ENCODE measurements at regions not wholly inside any gene's neighbourhood (a gene's known extent, or its start where the extent isn't known, plus 50 kb on each side); places are given as distances from the start of the nearest gene placed in this dataset.
"Not testable (repeated sequence)": the region's sequence is repeated elsewhere in the genome, so short reads cannot be mapped to it uniquely, and the experiment has no call there.

DNA sequence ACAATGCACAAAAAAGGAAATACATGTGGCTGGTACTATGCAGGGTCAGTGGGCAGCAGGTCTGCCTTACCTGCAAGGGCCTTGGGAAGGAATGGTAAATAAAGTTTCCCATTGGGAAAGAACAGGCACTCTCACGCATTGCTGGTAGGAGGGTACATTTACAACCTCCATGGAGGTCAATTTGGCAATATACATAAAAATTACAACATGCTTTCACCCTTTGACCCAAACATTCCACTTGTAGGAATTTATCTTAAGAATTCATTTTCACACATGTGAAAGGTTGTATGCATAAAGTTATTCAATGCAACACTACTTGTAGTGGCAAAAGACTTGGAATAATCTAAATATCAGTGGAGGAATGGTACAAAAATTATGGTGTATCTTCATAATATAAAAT, 216.4 kb downstream of the DLEU7 start:
- no peak for DNase-seq

DNA sequence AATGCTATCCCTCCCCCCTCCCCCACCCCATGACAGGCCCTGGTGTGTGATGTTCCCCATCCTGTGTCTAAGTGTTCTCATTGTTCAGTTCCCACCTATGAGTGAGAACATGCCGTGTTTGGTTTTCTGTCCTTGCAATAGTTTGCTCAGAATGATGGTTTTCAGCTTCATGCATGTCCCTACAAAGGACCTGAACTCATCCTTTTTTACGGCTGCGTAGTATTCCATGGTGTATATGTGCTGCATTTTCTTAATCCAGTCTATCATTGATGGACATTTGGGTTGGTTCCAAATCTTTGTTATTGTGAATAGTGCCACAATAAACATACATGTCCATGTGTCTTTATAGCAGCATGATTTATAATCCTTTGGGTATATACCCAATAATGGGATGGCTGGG, 215.0 kb downstream of the DLEU7 start:
- DNase-seq: not testable (repeated sequence)

DNA sequence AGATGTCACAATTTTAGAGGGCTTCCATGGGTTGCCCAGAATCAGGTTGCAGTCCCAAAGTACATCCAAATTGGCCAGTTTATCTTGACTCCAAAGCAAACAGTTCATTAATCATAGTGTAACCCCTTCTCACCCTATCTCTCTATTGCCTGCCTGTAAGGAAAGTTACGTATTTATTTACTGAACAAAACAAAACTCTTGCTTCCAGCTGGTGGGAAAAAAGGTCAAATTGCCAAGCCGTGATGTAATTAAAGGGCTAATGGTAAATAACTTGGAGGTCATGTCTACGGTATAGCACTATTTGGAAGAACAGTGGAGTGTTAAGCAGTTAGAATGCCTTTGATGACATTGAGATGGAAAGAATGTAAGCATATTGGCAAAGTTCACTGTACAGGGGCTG, 214.0 kb downstream of the DLEU7 start:
- no peak for DNase-seq

DNA sequence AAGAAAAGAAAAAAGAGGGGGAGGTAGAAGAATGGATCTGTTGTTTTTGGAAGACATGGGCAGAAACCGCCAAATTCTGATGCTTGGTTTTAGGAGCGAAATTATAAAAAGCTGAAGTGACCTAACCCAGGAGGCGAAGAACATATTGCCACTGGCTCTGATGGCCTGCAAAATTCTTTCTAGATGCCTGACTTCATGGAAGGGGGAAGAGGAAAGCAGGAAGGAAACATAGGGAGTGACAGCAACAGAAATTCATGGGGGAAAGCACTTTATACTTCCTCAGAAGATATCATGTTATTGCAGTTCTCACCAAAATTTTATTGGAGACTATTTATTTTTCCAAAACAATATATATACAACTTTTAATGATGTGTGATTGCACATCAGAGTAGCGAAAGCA, 213.5 kb downstream of the DLEU7 start:
- DNase-seq: no peak

DNA sequence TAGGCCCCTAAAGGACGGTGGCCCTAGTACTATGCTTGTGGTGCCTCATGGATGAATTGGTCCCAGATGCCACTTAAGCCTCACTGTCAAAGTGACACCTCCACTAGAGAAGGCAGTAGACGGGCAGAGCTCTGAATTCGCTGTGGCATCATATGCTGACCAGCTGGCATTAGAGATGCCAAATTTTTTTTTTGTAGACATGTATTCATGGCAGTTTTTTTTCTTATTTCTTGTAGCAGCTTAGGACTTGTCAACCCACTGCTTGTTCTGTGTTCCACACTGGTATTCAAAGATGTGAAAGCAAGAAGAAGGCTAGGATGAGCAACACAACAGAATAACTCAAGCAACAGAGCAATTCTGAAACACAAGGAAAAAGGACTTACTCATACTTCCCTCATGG, 212.5 kb downstream of the DLEU7 start:
- no peak for DNase-seq

DNA sequence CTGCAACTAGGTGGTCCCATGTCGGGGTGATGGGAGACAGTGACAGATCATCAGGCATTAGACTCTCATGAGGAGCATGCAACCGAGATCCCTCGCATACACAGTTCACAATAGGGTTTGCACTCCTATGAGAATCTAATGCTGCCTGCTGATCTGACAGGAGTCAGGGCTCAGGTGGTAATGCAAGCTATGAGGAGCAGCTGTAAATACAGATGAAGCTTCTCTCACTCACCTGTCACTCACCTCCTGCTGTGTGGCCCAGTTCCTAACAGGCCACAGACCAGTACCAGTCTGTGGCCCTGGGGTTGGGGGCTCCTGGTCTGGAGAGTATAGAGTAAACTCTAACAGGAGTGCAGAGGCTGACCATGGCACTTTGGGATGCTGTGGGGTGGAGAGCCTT, 209.2 kb downstream of the DLEU7 start:
- no peak for DNase-seq

DNA sequence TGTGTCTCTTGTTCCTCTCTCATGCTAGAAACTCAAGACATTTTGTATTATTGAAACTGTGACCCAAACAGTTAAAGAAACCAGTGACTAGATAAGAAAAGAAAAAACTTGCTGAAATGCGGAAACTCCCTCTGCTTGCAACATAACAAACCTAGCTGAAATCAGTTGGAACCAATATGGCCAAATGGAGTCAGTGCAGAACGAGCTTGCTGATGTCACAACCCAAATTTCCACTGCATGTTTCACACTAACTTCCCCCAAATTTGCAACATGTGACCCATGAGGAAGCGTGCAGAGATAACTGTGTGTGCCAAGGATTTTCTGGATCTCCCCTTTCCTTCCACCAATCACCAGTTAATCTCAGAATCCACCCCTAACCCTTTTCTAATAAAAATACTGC, 208.0 kb downstream of the DLEU7 start:
- DNase-seq: no peak

DNA sequence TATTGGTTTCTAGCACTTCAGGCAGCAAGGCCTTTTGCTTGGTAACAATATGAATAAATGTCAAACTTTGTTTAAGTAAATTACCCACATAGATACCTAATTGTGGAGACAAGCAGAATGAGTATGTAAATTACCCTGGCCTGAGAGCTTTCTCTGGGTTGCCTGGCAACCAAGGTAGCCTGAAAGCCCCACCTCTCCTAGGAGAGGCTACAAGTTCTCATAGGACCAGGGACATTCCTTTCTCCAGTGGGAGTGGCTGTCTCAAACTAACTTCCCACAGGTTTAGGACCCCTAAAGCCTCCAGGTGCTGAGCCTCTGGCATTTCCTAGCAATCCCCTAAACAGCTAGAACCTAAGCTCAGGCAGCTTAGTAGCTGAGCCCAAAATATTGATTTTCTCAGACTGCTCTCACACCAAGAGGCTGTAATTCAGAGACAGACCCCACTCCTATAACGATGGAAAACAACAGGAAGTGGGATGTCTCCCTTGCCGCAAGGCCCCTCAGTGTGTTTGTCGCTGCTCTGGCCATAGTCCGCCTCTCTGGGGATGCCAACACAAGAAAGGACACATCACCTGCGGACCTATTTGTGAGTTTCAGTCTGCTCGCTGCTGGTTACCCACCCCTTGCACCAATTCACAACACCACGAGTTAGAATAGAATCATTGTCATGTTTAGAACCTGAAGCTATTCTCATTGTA, 207.3 kb downstream of the DLEU7 start:
- DNase-seq: no peak

DNA sequence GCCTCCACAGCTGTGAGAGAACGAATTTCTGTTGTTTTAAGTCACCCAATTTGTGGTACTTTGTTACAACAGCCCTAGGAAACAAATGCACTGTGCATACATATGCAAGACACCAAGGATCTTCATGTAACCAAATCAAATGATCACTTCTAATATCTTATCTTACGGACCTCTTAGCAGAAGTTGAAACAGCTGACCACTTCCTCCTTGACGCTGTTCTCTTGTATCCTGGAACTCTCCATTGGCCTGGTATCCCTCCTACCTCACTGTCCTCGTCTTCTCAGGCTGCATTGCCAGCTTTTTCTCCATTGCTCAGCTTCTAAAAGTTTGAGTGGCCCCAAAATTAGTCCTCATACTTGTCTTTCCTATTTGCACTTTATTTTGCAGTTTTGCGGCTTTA, 200.4 kb downstream of the DLEU7 start:
- DNase-seq: no peak

DNA sequence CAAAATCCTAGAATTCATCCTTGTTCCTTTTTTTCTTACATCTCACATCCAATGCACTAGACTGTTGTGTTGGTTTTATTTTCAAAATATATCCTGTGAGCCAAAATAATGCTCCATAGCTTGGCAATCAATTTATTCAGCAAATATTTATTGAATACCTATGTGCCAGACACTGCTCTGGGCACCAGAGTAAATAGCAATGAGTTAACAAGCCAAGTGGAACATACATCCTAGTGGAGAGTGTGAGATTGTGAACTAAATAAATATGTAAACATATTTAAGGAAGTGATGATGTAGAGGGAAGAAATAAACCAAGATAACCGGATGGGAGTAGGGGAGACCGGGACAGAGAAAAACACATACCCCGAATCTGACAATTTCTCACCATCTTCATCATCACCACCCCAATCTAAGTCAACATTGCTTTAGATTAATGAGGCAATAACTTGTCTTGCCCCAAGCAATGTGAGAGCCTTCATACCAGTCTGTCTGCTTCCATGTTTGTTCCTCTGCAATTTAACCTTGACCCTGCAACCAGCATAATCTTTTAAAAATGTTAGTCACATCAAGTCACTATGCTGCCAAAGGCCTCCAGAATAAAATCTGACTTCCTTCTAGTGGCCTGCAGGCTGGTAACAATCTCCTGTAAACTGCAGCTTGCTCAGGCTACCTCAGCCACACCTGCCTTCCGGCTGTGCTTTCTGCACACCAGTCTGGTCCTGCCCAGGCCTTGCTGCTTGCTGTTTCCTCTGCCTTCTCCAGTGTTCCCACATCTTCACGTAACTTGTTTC, 199.2 kb downstream of the DLEU7 start:
- DNase-seq: no peak

DNA sequence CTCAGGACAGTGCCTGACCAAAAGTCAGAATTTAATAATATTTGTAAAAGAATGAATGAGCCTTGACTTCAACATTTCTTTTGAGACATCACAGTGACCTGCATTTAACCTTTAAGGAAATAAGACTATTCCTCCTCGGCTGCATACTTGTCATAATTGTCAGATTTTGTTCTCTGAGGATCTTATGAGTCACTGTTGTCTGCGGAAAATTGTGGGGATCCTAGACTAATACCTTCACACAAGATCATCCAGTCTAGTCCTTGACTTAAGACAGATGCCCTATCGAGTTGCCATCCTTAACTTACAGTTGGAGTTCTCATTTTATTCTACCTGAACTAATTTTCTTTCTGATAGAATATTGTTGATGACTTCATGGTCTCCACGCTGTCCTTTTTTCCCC, 198.4 kb downstream of the DLEU7 start:
- DNase-seq: no peak

DNA sequence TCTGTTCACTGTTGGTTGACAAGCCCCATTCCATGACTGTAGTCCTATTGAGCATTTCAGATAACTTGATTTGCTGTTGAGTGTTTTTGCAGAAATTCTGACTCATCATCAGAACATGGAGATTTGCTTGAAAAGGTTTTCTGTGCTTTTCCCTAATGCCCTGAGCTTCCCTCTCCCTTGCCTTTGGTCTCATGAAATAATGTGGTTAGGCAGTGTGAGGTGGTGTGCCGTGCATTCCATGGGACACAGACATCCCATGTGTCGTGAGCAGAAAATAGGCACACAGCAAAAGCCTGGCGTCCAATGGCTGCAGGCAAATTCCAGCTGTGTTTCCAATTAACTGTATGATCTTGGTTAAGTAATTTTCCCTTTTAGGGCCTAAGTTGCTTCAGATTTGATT, 197.4 kb downstream of the DLEU7 start:
- no peak for DNase-seq

DNA sequence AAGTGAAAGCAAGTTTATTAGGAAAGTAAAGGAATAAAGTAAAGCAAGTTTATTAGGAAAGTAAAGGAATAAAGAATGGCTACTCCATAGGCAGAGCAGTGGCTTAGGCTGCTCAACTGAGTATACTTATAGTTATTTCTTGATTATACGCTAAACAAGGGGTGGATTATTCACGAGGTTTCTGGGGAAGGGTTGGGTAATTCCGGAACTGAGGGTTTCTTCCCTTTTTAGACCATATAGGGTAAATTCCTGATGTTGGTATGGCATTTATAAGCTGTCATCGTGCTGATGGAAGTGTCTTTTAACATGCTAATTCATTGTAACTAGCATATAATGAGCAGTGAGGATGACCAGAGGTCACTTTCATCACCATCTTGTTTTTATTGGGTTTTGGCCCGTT, 194.3 kb downstream of the DLEU7 start:
- DNase-seq: no peak

DNA sequence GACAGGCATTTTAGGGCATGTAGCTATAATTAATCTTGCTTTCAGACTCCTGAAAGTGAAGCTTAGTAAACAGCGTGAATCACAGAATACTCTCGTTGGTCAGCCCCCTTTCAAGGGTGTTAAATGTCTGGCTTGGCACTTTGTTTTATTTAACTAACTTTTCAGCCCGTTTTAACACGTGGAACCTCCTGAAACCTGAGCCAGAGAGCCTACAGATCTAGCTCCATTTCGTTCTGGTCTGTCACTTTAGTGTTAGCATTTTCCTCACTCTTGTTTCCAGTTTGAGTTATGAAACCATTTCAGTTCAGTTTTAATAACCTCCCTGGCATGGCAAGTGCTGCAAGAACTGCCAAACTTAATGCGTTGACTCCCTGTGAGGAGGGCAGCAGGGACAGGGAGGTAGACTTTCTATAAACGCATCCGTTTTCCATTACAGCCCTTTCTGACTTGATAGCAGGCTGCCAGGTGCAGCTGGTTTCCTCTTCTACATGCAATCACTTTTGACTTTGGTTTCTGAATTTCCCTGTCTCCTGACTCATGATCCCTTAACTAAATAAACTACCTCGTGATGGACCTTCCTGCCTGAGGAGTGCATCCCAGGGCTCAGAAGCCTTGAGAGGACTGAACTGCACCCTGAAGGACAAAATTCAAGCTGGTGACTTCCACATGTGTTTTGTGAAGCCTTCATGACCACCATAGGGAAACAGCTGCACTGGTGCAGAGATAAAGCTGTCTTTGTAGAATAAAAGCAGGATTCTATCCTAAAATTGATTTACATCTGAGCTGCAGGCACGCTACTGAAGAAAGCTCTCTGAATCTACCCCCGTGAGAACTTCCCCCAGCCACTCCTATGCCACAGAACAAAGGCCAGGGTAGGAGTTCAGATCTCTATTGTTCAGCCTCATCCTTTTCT, 192.6 kb downstream of the DLEU7 start:
- no peak for DNase-seq

DNA sequence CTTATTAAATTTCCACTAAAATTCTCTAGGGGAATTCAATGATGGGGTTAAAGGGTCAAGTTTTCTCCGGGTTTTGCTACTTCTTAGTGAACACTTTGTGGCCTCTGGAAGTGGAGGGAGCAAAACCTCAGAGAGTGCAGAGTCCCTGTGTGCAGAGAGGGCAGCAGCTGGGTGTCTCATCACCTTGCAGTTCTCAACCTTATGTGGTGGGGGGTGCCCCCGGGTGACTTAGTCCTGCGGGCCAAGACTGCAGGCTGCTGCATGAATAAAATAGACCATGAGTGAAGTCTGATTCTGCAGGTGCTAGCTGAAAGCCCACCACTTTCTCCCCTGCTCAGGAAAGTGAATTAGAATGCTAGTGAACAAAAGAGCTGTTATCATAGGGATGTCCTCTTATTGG, 191.6 kb downstream of the DLEU7 start:
- no peak for DNase-seq

DNA sequence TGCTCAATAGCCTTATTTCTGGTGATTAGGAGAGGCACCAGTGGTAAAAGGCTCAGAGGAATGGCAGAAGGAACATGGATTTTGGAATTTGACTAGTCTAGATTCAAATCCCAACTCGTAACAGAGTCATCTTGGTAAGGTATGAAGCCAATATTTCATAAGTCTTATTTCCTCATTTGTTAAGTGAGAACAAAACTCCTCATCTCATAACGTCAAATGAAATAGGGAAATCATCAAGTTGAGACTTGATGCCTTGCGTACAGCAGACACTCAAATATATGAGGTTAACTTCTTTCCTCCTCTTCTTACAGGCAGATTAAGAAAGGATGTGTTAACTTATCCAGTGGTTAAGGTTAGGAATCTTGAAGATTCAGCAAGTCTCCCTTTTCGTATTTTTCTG, 189.2 kb downstream of the DLEU7 start:
- no peak for DNase-seq

DNA sequence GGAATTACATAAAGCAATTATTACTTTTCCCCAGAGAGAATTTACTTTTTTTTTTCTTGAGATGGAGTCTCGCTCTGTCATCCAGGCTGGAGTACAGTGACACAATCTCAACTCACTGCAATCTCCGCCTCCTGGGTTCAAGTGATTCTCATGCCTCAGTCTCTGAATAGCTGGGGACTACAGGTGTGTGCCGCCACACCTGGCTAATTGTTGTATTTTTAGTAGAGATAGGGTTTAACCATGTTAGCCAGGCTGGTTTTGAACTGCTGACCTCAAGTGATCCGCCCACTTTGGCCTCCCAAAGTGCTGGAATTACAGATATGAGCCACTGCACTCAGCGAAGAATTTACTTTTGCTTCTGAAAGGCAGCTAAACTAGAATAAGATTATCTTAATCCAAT, 181.6 kb downstream of the DLEU7 start:
- DNase-seq: not testable (repeated sequence)

DNA sequence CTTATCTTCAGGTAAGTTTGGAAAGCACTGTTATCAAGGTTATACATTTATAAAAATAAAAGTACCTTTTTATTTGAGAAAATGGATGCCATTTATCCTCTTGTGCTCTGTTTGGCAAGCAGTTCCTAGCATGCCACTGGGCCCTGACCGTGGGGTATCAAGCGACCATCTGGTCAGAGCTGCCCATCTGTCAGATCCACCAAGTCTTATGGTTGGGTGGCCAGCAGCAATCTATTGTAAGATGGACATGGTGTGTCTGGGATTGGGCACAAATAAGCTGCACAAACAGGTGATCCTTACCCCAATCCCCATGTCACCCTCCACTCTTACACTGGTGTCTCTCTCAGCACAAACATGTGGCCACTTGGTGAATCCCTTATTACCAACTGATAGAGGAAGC, 178.5 kb downstream of the DLEU7 start:
- DNase-seq: no peak

DNA sequence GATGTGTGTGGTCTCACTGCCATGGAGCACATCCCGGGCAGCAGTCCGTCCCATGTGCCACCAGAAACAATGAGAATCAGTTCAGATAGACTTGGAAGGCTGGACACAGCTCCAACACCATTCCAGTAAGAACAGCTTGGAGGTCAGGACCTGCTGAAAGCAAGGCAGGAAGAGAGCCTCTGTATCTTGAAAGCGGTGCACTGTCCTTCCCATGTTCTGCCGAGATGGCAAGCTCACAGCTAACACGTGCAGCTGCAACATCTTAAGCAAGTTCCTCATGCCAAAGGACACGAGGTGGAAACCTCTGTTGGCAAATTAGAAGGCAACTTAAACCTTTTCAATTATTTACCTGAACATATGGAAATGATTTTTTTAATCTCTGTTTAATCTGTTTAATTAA, 175.4 kb downstream of the DLEU7 start:
- no peak for DNase-seq

DNA sequence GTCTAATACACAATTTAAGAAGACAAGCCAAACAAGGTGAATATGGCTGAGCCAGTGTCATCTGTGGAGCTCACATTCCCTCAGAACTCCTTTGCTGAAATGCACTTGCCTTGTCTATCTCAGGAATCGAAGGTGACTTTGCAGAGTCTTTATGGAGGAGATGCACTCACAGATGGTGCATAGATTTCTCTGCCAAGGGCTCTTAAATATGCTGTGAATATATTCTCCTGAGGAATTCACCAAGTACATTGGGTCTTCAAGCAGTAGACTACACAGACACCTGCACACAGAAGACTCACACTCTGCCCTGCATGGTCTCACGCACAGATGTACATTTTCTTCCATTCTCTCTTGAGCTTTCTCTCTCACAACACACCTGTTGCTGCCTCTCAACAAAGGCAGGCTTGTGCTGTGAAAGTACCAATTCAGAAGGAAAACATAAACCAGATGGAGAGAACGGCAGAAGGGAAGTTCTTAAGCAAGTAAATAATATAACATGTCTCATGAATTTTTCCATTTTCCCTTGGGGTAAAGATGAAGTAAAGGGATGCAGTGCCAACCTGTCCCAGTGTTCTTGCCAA, 174.7 kb downstream of the DLEU7 start:
- no peak for DNase-seq

DNA sequence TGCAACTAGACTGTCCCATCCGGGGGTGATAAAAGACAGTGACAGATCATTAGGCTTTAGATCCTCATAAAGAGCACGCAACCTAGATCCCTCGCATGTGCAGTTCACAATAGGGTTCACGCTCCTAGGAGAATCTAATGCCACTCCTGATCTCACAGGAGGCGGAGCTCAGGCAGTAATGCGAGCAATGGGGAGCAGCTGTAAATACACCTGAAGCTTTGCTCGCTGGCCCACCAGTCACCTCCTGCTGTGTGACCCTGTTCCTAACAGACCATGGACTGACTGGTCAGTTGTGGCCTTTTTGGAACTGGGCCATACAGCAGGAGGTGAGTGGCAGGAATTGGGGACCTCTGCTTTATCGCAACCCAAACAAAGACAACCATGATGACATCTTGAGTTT, 173.2 kb downstream of the DLEU7 start:
- DNase-seq: no peak

DNA sequence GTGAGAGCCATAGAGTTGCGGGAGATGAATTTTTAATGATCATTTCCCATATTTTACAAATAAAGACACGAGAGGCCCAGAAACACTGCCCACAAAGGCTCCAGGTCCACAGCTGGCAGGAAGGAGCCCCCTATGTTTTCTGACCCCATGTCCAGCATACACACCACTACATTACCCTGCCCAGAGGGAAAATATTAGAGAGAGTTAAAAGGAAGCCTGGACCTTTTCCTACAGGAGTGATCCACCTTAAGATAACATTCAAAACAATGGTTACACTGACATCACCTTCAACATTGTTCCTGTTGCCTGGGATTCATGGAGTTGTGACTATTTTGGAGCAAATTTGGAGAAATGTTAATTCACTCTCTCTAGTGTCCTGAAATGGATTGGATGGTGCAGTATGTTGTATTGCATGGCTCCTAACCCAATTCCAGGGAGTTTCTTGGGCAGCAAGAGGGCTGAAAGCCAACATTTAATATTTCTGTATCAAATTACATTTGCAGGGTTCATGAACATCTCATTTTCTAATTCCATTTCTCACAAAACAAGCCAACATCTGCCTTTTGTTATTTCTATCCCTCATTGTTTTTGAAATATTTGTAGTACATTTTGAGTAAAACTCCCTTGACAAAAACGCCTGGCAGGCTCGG, 172.5 kb downstream of the DLEU7 start:
- no peak for DNase-seq

DNA sequence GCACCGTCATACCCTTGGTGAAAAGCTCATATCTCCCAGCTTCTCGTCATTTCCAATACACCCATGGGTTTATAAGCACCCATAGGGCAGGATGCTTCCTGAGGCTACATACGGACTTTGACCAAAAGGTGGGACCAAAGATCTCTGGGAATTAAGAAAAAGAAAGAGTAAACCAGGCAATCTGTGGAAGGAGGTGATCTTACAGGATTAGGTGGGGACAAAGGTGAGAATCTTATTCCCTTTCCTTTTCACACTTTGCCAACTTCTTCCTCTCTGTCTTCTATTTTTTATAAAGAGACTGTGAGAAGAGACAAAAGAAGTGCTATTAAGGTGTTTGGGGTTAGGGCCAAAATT, 172.0 kb downstream of the DLEU7 start:
- DNase-seq: no peak
